ENCODE measurements at regions not wholly inside any gene's neighbourhood (a gene's known extent, or its start where the extent isn't known, plus 50 kb on each side); places are given as distances from the start of the nearest gene placed in this dataset.

GRCh38 chr11:10380921-10381320 lies 74.1 kb upstream of the AMPD3 start:
- no peak for TF ChIP-seq CTCF (conservative IDR thresholded peaks at IDR 0.05 in 1 of 2, IDR thresholded peaks at IDR 0.05 in 1 of 2; ENCODE audit: low read depth in 1 of 2, low read length in 2 of 2)
- TF ChIP-seq EZH2 (IDR thresholded peaks at IDR 0.05; ENCODE audit: low read length, missing control alignments): no peak

All from fibroblast of lung (primary cell).